ENCODE measurements at regions not wholly inside any gene's neighbourhood (a gene's known extent, or its start where the extent isn't known, plus 50 kb on each side); places are given as distances from the start of the nearest gene placed in this dataset.

DNA sequence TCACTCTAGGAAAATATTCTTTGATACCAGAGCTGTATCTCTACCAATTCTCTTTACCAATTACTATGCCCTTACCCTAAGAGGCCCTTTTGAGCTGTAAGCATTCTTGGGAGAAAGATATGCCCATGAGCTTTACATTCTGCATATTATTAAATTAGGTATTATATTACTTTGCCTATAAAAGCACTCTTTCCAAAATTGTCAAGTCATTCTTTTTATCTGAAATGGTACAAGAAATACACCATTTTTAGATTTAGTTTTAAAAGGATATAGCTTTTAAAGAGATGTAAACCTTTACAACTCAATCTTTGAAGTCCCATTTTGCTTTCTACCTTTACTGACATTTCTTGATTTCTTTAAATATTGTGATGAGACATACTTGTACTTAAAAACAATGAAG is 343.5 kb downstream of the C12orf50 start:
- Histone ChIP-seq H3K4me1 (ENCODE audit: control insufficient read depth, insufficient read depth, low read length) (no peaks in the 10 kb centered on the region), H3K36me3 (ENCODE audit: control insufficient read depth, insufficient read depth, low read length) (no peaks in the 10 kb centered on the region), H3K9me3 (ENCODE audit: control insufficient read depth, insufficient read depth, low read depth, low read length) (no peaks in the 10 kb centered on the region), H3K27me3 (ENCODE audit: control insufficient read depth, insufficient read depth, low read length) (no peaks in the 10 kb centered on the region), H3K4me3 (ENCODE audit: low read depth, low read length) (no peak overlapping the region), H3K9ac (ENCODE audit: low read length) (no peak overlapping the region), H3K27ac (ENCODE audit: low read depth, low read length) (no peak overlapping the region)

DNA sequence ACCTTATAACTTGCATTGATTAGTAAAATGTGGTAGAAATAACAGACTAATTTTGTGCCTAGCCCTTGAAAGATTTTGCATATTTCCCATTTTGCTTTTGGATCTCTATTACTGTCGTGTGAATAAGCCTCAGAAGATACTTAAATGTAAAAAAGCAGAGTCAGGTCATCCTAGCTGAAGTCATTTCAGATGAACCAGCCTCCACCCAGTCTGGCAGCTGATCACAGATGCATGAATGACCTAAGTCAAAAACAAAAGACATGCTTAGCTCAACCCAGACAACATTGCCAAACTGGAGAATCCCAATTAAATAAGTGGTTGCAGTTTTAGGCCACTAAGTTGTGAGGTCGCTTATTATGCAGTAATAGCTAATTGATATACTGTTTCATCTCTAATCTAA is 349.9 kb downstream of the C12orf50 start:
- Histone ChIP-seq H3K9ac (ENCODE audit: low read length) (no peak overlapping the region), H3K9me3 (ENCODE audit: control insufficient read depth, insufficient read depth, low read depth, low read length) (no peaks in the 10 kb centered on the region), H3K36me3 (ENCODE audit: control insufficient read depth, insufficient read depth, low read length) (no peaks in the 10 kb centered on the region), H3K4me3 (ENCODE audit: low read depth, low read length) (no peak overlapping the region), H3K27me3 (ENCODE audit: control insufficient read depth, insufficient read depth, low read length) (no peaks in the 10 kb centered on the region), H3K4me1 (ENCODE audit: control insufficient read depth, insufficient read depth, low read length) (no peaks in the 10 kb centered on the region), H3K27ac (ENCODE audit: low read depth, low read length) (no peak overlapping the region)

DNA sequence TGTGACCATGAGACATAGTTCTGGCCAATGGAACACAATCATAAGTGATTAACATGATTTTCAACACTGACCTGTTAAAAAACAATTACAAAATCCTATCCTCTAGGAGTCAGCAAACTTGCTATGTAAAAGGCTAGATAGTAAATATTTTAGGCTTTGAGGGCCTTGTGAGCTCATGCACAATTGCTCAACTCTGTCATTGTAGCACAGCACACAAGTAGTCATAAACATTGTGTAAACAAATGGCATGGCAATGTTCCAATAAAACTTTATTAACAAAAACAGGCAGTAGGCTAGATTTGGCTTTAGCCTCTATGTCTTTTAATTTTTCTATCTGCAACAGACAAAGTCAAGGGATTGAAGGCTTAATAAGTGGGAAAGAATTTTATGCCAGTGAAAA is 350.7 kb downstream of the C12orf50 start:
- no peaks in the 10 kb centered on the region for H3K4me1 ChIP-seq (ENCODE audit: control insufficient read depth, insufficient read depth, low read length)
- H3K27me3 ChIP-seq (ENCODE audit: control insufficient read depth, insufficient read depth, low read length) = no peaks in the 10 kb centered on the region
- H3K9me3 ChIP-seq (ENCODE audit: control insufficient read depth, insufficient read depth, low read depth, low read length) = no peaks in the 10 kb centered on the region
- no peak overlapping the region for H3K27ac ChIP-seq (ENCODE audit: low read depth, low read length)
- H3K4me3 ChIP-seq (ENCODE audit: low read depth, low read length) = no peak overlapping the region
- H3K36me3 ChIP-seq (ENCODE audit: control insufficient read depth, insufficient read depth, low read length) = no peaks in the 10 kb centered on the region
- H3K9ac ChIP-seq (ENCODE audit: low read length) = no peak overlapping the region

DNA sequence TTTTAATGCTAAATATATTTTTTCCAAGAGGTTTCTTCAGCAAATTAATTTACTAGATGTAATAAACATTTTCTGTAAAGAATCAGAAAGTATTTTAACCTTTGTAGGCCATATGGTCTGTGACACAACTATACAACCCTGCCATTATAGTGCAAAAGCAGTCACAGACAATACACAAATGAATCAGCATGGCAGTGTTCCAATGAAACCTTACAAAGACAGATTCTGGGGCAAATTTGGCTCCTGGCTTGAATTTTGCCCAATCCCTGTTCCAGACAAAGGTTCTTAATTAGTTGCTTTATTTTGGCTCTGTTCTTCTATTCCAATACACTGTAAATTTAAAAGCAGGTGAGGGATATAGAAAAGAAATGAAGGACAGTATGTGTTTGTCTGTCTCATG is 352.5 kb downstream of the C12orf50 start:
- Histone ChIP-seq H3K4me1 (ENCODE audit: control insufficient read depth, insufficient read depth, low read length) (no peaks in the 10 kb centered on the region), H3K9me3 (ENCODE audit: control insufficient read depth, insufficient read depth, low read depth, low read length) (no peaks in the 10 kb centered on the region), H3K27ac (ENCODE audit: low read depth, low read length) (no peak overlapping the region), H3K27me3 (ENCODE audit: control insufficient read depth, insufficient read depth, low read length) (no peaks in the 10 kb centered on the region), H3K36me3 (ENCODE audit: control insufficient read depth, insufficient read depth, low read length) (no peaks in the 10 kb centered on the region), H3K4me3 (ENCODE audit: low read depth, low read length) (no peak overlapping the region), H3K9ac (ENCODE audit: low read length) (no peak overlapping the region)

DNA sequence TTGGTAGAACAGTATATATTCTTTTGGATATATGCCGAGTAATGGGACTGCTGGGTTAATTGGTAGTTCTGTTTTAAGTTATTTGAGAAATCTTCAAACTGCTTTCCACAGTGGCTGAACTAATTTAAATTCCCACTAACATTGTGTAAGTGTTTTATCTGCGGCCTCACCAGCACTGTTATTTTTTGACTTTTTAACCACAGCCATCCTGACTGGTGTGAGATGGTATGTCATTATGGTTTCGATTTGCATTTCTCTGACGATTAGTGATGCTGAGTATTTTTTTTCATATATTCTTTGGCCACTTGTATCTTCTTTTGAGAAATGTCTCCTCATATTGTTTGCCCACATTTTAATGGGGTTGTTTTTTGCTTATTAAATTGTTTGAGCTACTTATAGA is 357.4 kb downstream of the C12orf50 start:
- Histone ChIP-seq H3K4me3 (ENCODE audit: low read depth, low read length) (no peak overlapping the region), H3K4me1 (ENCODE audit: control insufficient read depth, insufficient read depth, low read length) (no peaks in the 10 kb centered on the region), H3K9ac (ENCODE audit: low read length) (no peak overlapping the region), H3K36me3 (ENCODE audit: control insufficient read depth, insufficient read depth, low read length) (no peaks in the 10 kb centered on the region), H3K27me3 (ENCODE audit: control insufficient read depth, insufficient read depth, low read length) (no peaks in the 10 kb centered on the region), H3K9me3 (ENCODE audit: control insufficient read depth, insufficient read depth, low read depth, low read length) (no peaks in the 10 kb centered on the region), H3K27ac (ENCODE audit: low read depth, low read length) (no peak overlapping the region)

DNA sequence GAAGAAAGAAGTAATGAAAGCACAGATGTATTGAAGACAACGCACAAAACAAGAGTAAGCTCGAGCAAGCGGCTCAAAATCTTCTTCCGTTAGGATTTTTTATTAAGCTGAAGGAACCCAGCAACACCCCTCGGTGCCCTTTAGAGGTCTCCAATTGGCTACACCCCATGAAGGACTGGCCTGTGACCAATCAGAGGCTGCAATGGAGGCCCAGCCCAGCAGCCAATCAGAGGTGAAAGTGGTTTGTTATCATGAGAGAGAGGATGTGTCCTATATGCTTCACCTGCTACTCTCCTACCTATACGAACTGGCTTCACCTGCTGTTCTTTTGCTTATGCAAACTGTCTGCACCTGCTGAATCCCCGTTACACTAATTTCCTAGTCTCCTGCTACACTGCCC is 358.8 kb downstream of the C12orf50 start:
- Histone ChIP-seq H3K36me3 (ENCODE audit: control insufficient read depth, insufficient read depth, low read length) (no peaks in the 10 kb centered on the region), H3K27me3 (ENCODE audit: control insufficient read depth, insufficient read depth, low read length) (no peaks in the 10 kb centered on the region)

DNA sequence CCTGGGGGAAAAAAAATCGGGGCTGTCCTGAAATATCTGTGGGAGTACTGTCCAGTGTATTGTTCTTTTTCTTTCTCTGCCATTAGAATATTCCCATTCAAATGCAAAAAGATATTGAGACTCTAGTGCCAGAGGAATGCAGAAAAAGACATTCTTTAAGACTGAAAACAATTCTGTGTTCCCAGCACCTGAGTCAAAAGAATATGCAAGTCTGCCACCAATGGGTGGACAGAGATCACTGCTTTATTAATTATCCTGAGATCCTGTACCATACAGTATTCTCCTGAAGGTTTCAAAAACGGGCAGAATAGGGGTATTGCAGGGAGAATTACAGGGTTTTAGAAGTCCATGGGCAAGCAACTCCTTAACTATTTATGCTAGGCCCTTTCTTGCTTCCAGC is 361.8 kb downstream of the C12orf50 start:
- no peaks in the 10 kb centered on the region for H3K4me1 ChIP-seq (ENCODE audit: control insufficient read depth, insufficient read depth, low read length)
- no peak overlapping the region for H3K27ac ChIP-seq (ENCODE audit: low read depth, low read length)
- H3K27me3 ChIP-seq (ENCODE audit: control insufficient read depth, insufficient read depth, low read length) = no peaks in the 10 kb centered on the region
- H3K36me3 ChIP-seq (ENCODE audit: control insufficient read depth, insufficient read depth, low read length) = no peaks in the 10 kb centered on the region
- H3K4me3 ChIP-seq (ENCODE audit: low read depth, low read length) = no peak overlapping the region
- H3K9me3 ChIP-seq (ENCODE audit: control insufficient read depth, insufficient read depth, low read depth, low read length) = no peaks in the 10 kb centered on the region
- H3K9ac ChIP-seq (ENCODE audit: low read length) = no peak overlapping the region

More for the DNA sequence above, 358.8 kb downstream of the C12orf50 start:
- Histone ChIP-seq H3K4me3 (ENCODE audit: low read depth, low read length) (no peak overlapping the region), H3K9ac (ENCODE audit: low read length) (no peak overlapping the region), H3K27ac (ENCODE audit: low read depth, low read length) (no peak overlapping the region), H3K9me3 (ENCODE audit: control insufficient read depth, insufficient read depth, low read depth, low read length) (no peaks in the 10 kb centered on the region), H3K4me1 (ENCODE audit: control insufficient read depth, insufficient read depth, low read length) (no peaks in the 10 kb centered on the region)

DNA sequence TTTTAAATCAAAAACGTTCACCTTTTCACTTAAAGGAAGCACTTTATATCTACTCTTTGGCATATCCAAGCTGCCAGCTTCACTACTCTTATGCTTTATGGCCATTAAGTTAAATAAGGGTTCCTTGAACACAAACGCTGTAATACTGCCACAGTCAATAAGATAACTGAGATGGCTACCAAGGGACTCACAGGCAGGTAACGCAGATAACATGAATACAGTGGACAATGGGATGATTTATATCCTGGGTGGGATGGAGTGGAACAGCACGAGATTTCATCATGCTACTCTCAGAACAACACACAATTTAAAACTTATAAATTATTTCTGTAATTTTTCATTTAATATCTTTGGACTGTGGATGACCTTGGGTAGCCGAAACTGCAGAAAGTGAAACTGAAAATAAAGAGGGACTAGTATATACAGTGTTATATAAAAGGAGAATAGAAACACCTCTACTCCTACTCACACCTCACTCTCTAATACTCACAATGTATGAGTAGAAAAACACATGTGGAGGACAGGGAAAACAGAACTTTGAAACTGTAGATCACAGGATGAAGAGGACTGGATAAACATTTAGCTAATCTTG is 367.3 kb downstream of the C12orf50 start:
- Histone ChIP-seq H3K27ac (ENCODE audit: low read depth, low read length) (no peak overlapping the region), H3K9ac (ENCODE audit: low read length) (no peak overlapping the region)

DNA sequence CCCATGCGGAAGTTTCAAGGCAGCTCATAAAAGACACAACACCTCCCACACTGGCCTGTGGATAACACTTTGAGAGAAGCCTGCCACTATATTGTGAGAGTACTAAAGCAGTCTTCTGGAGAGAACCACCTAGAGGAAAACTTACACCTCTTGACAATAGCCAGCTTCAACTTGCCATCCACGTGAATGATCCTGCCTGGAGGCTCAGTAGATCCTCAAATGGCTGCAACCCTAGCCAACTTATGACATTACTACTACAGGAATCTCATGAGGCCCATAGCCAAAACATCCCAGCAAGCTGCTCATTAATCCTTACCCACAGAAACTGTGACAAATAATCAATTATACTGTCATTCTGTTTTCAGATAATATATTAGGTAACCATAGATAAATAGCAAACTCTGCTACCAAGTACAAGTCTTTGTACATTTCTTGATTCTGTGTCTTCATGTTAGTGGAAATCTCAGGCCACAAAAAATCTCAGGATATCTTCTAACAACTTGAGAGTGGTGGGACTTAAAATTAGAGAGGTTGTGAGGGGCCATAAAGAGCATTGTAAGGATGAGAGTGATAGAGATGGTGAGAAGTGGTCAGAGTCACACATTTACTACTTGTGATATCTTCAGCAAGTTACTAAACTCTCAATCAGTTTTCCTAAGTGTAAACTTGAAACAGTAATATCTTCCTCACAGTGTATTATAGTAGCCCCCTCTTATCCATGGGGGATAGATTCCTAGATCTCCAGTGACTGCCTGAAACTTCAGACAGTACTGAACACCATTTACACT is 368.0 kb downstream of the C12orf50 start:
- Histone ChIP-seq H3K27me3 (ENCODE audit: control insufficient read depth, insufficient read depth, low read length) (no peaks in the 10 kb centered on the region), H3K4me1 (ENCODE audit: control insufficient read depth, insufficient read depth, low read length) (no peaks in the 10 kb centered on the region), H3K9me3 (ENCODE audit: control insufficient read depth, insufficient read depth, low read depth, low read length) (no peaks in the 10 kb centered on the region), H3K27ac (ENCODE audit: low read depth, low read length) (no peak overlapping the region), H3K4me3 (ENCODE audit: low read depth, low read length) (no peak overlapping the region), H3K9ac (ENCODE audit: low read length) (no peak overlapping the region), H3K36me3 (ENCODE audit: control insufficient read depth, insufficient read depth, low read length) (no peaks in the 10 kb centered on the region)

More for the DNA sequence above, 367.3 kb downstream of the C12orf50 start:
- H3K4me1 ChIP-seq (ENCODE audit: control insufficient read depth, insufficient read depth, low read length) = no peaks in the 10 kb centered on the region
- no peaks in the 10 kb centered on the region for H3K36me3 ChIP-seq (ENCODE audit: control insufficient read depth, insufficient read depth, low read length)
- no peaks in the 10 kb centered on the region for H3K27me3 ChIP-seq (ENCODE audit: control insufficient read depth, insufficient read depth, low read length)
- no peak overlapping the region for H3K4me3 ChIP-seq (ENCODE audit: low read depth, low read length)
- no peaks in the 10 kb centered on the region for H3K9me3 ChIP-seq (ENCODE audit: control insufficient read depth, insufficient read depth, low read depth, low read length)

DNA sequence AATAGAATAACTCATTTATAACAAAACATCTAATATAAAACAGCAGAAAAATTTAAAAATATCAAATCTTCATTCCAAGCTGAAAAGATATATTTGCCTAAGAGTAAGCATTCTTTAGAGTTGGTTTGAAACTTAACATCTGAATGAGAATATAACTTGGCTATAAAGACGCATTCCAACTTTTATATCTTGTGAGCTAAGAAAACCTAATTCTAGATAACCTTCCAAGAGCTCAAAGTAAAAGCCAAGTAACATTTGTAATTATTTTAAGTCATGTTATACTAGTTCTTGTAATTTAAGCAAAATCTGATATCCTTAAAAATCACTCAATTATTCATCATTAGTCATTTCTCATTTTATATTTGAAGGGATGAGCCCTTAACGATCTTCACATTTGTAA is 368.9 kb downstream of the C12orf50 start:
- Histone ChIP-seq H3K4me3 (ENCODE audit: low read depth, low read length) (no peak overlapping the region), H3K4me1 (ENCODE audit: control insufficient read depth, insufficient read depth, low read length) (no peaks in the 10 kb centered on the region), H3K9me3 (ENCODE audit: control insufficient read depth, insufficient read depth, low read depth, low read length) (no peaks in the 10 kb centered on the region), H3K27ac (ENCODE audit: low read depth, low read length) (no peak overlapping the region), H3K9ac (ENCODE audit: low read length) (no peak overlapping the region), H3K27me3 (ENCODE audit: control insufficient read depth, insufficient read depth, low read length) (no peaks in the 10 kb centered on the region), H3K36me3 (ENCODE audit: control insufficient read depth, insufficient read depth, low read length) (no peaks in the 10 kb centered on the region)

DNA sequence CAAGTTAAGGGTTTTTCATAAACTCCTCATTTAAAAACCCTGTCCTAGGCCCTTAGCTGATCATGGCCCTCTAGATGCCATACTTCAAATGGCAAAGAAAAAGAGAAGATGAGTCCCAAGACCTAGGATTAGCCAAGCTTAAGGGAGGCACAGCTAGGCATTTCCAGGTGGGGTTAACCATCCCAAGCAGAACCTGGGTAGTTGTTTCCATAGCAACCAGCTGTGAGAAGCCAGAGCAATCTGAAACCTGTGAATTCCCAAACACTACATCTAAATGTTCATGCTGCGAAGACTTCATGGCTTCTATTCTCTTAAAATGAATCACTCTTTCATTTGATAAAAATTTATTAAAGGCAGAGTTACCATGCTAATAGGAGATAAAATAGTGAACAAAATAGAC is 372.9 kb downstream of the C12orf50 start:
- no peak overlapping the region for H3K27ac ChIP-seq (ENCODE audit: low read depth, low read length)
- no peaks in the 10 kb centered on the region for H3K36me3 ChIP-seq (ENCODE audit: control insufficient read depth, insufficient read depth, low read length)
- no peaks in the 10 kb centered on the region for H3K4me1 ChIP-seq (ENCODE audit: control insufficient read depth, insufficient read depth, low read length)
- no peaks in the 10 kb centered on the region for H3K9me3 ChIP-seq (ENCODE audit: control insufficient read depth, insufficient read depth, low read depth, low read length)
- H3K27me3 ChIP-seq (ENCODE audit: control insufficient read depth, insufficient read depth, low read length) = no peaks in the 10 kb centered on the region
- H3K4me3 ChIP-seq (ENCODE audit: low read depth, low read length) = no peak overlapping the region
- H3K9ac ChIP-seq (ENCODE audit: low read length) = no peak overlapping the region

All from HUES6 (cell line).